Adrenal gland (tissue), 9 donors: ENCODE measurements at regions not wholly inside any gene's neighbourhood (a gene's known extent, or its start where the extent isn't known, plus 50 kb on each side); places are given as distances from the start of the nearest gene placed in this dataset.

ENCODE experiments used
- DNase-seq, 7 donors: peaks; one replicate each; pipeline ENCODE4 v3.0.0-alpha.2; 2019 to 2020
- H3K27ac ChIP-seq, 5 donors: fragments of 200-600 bp; sonication (generic) in 4 of 5; 1 replicate in 3 of 5; 2 replicates in 2 of 5; pipeline versions ENCODE4 v1.5.1 to v1.8.0; 2016 to 2020; ENCODE audit warnings: mild to moderate bottlenecking in 1 of 5
- H3K27me3 ChIP-seq: fragments of 200-600 bp; 2 replicates; pipeline ENCODE4 v1.8.0; 2021
- H3K36me3 ChIP-seq, 2 donors: fragments of 200-600 bp; replicated peaks in 1 of 2; 1 replicate in 1 of 2; 2 replicates in 1 of 2; pipeline versions ENCODE4 v1.5.1 to v1.8.0; 2018 to 2022
- H3K4me1 ChIP-seq, 2 donors: fragments of 200-600 bp; replicated peaks in 1 of 2; 1 replicate in 1 of 2; 2 replicates in 1 of 2; pipeline versions ENCODE4 v1.5.1 to v1.8.0; 2018 to 2021
- H3K4me3 ChIP-seq, 4 donors: fragments of 200-600 bp; sonication (generic) in 3 of 4; one replicate each; pipeline ENCODE4 v1.5.1; 2016 to 2018
- H3K9me3 ChIP-seq, 3 donors: fragments of 200-600 bp; sonication (generic) in 1 of 3; replicated peaks in 1 of 3; 1 replicate in 2 of 3; 2 replicates in 1 of 3; pipeline versions ENCODE4 v1.5.1 to v1.8.0; 2016 to 2021
- POLR2A ChIP-seq, 2 donors: fragments of 450-650 bp; IDR thresholded peaks; one replicate each; pipeline ENCODE4 v1.6.1; 2017; ENCODE audit warnings: antibody characterized with exemption in 2 of 2, mild to moderate bottlenecking in 2 of 2, moderate library complexity in 1 of 2
- WGBS, 4 donors: extraction: QIAGEN DNeasy Blood & Tissue Kit in 2 of 4; methylation state at CpG; one replicate each; pipeline versions ENCODE4 v1.1.5 to v1.1.7; 2013 to 2017; 5-methylcytosine and 5-hydroxymethylcytosine counted together
- intact Hi-C, 2 donors: fragments of 100-400 bp; cut with DNase I; formaldehyde crosslinking; loops; one replicate each; pipeline versions ENCODE4 v1.14.1 to v1.15.0; 2022 to 2023
- TF ChIP-seq, protein P1 (sequence below), 6 experiments: fragments of 450-650 bp in 4 of 6; fragments of 200-600 bp in 2 of 6; sonication (generic) in 1 of 6; IDR thresholded peaks; 1 replicate in 5 of 6; 2 replicates in 1 of 6; pipeline versions ENCODE4 v1.5.1 to v1.8.0; 2016 to 2021; ENCODE audit warnings: antibody characterized with exemption in 6 of 6, mild to moderate bottlenecking in 2 of 6, moderate library complexity in 1 of 6
- donor health status: healthy with polysubstance abuse.
- donor health status: Bipolar disorder and iron deficiency.
- donor health status: DM: yes; HTN: yes; CAD: no.
- donor health status: DM: no; HTN: no; CAD: no.
- donor health status: DM: no; HTN: no; CAD: no.

DNA sequence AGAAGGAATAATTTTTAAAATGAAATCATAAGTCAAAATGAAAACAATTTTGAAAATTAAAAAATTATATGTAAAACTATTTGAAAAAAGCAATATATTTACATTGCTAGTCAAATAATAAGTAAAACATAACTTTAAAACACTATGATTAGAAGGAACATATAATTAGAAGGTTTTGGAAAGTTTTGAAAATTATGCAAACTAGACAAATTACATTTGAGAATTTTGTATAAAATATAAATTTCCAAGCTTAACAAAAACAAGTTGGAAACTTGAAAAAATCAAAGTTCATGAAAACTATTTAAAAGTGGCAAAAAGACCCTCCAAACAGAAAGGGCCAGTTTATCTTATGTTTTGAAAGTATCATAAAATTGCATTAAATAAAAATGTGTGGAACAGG, 67.6 kb upstream of the TLL1 start:
- Histone ChIP-seq H3K36me3 (no peaks in the 10 kb centered on the region), H3K4me3 (no peak overlapping the region), H3K27me3 (no peaks in the 10 kb centered on the region), H3K27ac (no peak overlapping the region), H3K9me3 (no peaks in the 10 kb centered on the region), H3K4me1 (no peaks in the 10 kb centered on the region)
- DNase-seq = no peak
- intact Hi-C loops = no loop called here
- TF ChIP-seq POLR2A (IDR thresholded peaks at IDR 0.05) = no peak
- TF ChIP-seq, protein P1, sequence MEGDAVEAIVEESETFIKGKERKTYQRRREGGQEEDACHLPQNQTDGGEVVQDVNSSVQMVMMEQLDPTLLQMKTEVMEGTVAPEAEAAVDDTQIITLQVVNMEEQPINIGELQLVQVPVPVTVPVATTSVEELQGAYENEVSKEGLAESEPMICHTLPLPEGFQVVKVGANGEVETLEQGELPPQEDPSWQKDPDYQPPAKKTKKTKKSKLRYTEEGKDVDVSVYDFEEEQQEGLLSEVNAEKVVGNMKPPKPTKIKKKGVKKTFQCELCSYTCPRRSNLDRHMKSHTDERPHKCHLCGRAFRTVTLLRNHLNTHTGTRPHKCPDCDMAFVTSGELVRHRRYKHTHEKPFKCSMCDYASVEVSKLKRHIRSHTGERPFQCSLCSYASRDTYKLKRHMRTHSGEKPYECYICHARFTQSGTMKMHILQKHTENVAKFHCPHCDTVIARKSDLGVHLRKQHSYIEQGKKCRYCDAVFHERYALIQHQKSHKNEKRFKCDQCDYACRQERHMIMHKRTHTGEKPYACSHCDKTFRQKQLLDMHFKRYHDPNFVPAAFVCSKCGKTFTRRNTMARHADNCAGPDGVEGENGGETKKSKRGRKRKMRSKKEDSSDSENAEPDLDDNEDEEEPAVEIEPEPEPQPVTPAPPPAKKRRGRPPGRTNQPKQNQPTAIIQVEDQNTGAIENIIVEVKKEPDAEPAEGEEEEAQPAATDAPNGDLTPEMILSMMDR (IDR thresholded peaks at IDR 0.05) = no peak

DNA sequence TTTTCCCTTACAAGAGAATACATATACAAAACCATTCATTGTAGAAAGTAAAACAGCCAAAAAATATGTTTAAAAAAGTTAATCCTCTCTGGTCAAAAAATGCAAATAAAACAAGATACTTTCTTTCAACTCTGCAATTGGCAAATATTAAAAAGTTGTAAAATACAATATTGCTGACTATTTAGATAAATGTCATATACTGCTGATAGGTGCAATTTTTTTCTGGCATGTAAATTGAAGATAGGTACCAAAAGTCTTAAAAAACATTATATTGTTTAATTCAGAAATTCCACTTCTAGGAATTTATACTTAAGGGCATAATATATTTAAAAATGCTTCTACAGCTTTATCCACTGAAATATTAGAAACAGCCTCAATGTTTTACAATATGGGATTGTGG, 66.4 kb upstream of the TLL1 start:
- TF ChIP-seq, protein P1 (IDR thresholded peaks at IDR 0.05) = no peak
- TF ChIP-seq POLR2A (IDR thresholded peaks at IDR 0.05) = no peak
- intact Hi-C loops = no loop called here
- no peak for DNase-seq
- Histone ChIP-seq H3K27ac (no peak overlapping the region), H3K27me3 (no peaks in the 10 kb centered on the region), H3K4me1 (no peaks in the 10 kb centered on the region), H3K36me3 (no peaks in the 10 kb centered on the region), H3K9me3 (no peaks in the 10 kb centered on the region), H3K4me3 (no peak overlapping the region)

DNA sequence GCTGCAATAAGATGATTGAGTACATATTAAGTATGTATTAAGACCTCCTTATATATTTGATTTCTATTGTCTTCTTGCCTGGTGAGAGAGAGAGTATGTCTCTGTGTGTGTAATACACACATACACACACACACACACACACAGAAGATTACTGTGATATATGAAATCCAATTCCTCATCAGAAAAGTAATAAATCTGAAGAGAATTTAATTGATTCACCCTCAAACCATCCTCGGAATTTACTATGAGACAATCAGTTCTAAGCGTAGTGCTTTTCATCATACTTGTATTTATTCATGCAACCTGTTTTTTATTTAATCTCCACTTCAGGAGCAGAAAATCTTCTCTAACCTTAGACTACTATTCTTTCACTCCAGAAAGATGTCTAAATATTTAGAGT, 62.3 kb upstream of the TLL1 start:
- H3K27ac ChIP-seq = no peak overlapping the region
- TF ChIP-seq, protein P1 (IDR thresholded peaks at IDR 0.05) = no peak
- no peak for TF ChIP-seq POLR2A (IDR thresholded peaks at IDR 0.05)
- no peaks in the 10 kb centered on the region for H3K9me3 ChIP-seq
- DNase-seq = no peak
- 54 to 78% (median 63%) methylated on average over 2 of the region's 2 CpGs for WGBS, 4 donors
- no peaks in the 10 kb centered on the region for H3K27me3 ChIP-seq
- H3K4me1 ChIP-seq = no peaks in the 10 kb centered on the region
- no peak overlapping the region for H3K4me3 ChIP-seq
- no peaks in the 10 kb centered on the region for H3K36me3 ChIP-seq
- intact Hi-C loops = no loop called here

DNA sequence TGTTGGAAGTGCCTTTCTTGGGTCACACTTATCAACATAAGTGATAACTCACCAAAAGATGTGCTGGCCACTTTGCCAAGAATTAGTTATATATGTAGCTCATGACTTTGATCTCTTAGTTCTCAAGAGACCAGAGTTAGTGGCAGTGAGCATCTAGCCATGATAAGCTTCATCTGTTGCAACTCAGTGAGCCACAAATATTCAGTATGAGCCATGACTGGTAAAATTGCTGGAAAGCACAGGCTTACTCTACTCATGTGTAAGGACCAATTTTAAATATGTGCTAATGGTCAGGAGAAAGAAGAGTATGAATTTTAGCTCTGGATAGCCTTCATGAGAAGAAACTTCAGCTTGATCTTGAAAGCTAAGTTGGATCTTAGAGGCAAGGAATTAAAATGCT, 59.4 kb upstream of the TLL1 start:
- Histone ChIP-seq H3K27ac (no peak overlapping the region), H3K9me3 (no peaks in the 10 kb centered on the region), H3K4me3 (no peak overlapping the region), H3K36me3 (no peaks in the 10 kb centered on the region), H3K4me1 (no peaks in the 10 kb centered on the region), H3K27me3 (no peaks in the 10 kb centered on the region)
- no peak for DNase-seq
- no peak for TF ChIP-seq POLR2A (IDR thresholded peaks at IDR 0.05)
- TF ChIP-seq, protein P1 (IDR thresholded peaks at IDR 0.05) = no peak
- intact Hi-C loops = no loop called here
